Activated naive CD8-positive, alpha-beta T cell (primary cell): ENCODE measurements at regions not wholly inside any gene's neighbourhood (a gene's known extent, or its start where the extent isn't known, plus 50 kb on each side); places are given as distances from the start of the nearest gene placed in this dataset.

Experiments
- H3K27ac Mint-ChIP-seq: one replicate; pipeline ENCODE4 v1.8.0; 2021; ENCODE audit warnings: mixed read lengths
- H3K27me3 Mint-ChIP-seq: one replicate; pipeline ENCODE4 v1.8.0; 2021; ENCODE audit warnings: mixed read lengths
- H3K36me3 Mint-ChIP-seq: one replicate; pipeline ENCODE4 v1.8.0; 2021; ENCODE audit warnings: mixed read lengths
- H3K4me1 Mint-ChIP-seq: one replicate; pipeline ENCODE4 v1.8.0; 2021; ENCODE audit warnings: low read depth, mixed read lengths
- H3K4me3 Mint-ChIP-seq: one replicate; pipeline ENCODE4 v1.8.0; 2021; ENCODE audit warnings: mild to moderate bottlenecking, mixed read lengths
- H3K9me3 Mint-ChIP-seq: one replicate; pipeline ENCODE4 v1.8.0; 2021; ENCODE audit warnings: low read depth, mixed read lengths

- no peaks in the 10 kb centered on the region for H3K36me3 Mint-ChIP-seq
- H3K4me3 Mint-ChIP-seq = no peak overlapping the region
- peaks cover 42% of the 10 kb centered on the region for H3K4me1 Mint-ChIP-seq
- H3K27ac Mint-ChIP-seq = no peak overlapping the region
- H3K27me3 Mint-ChIP-seq = no peaks in the 10 kb centered on the region
- no peaks in the 10 kb centered on the region for H3K9me3 Mint-ChIP-seq
Measured at GRCh38 chr15:99507504-99508310, 58.1 kb upstream of the MEF2A start.

GRCh38 chr15:99508311-99508645 lies 57.5 kb upstream of the MEF2A start:
- Mint-ChIP-seq H3K4me1 (peaks cover 44% of the 10 kb centered on the region), H3K4me3 (no peak overlapping the region)

GRCh38 chr15:99508852-99509251 lies 56.9 kb upstream of the MEF2A start:
- peaks cover 1% of the 10 kb centered on the region for H3K36me3 Mint-ChIP-seq
- H3K9me3 Mint-ChIP-seq = no peaks in the 10 kb centered on the region
- peaks cover 39% of the 10 kb centered on the region for H3K4me1 Mint-ChIP-seq
- no peak overlapping the region for H3K27ac Mint-ChIP-seq
- no peak overlapping the region for H3K4me3 Mint-ChIP-seq
- no peaks in the 10 kb centered on the region for H3K27me3 Mint-ChIP-seq

More at GRCh38 chr15:99508311-99508645, 57.5 kb upstream of the MEF2A start:
- Mint-ChIP-seq H3K9me3 (no peaks in the 10 kb centered on the region), H3K27ac (no peak overlapping the region), H3K36me3 (no peaks in the 10 kb centered on the region), H3K27me3 (no peaks in the 10 kb centered on the region)

GRCh38 chr15:99509686-99510461 lies 55.9 kb upstream of the MEF2A start:
- H3K9me3 Mint-ChIP-seq = peaks cover 4% of the 10 kb centered on the region
- no peak overlapping the region for H3K4me3 Mint-ChIP-seq
- peaks cover 31% of the 10 kb centered on the region for H3K4me1 Mint-ChIP-seq
- H3K27ac Mint-ChIP-seq = no peak overlapping the region
- H3K27me3 Mint-ChIP-seq = no peaks in the 10 kb centered on the region
- H3K36me3 Mint-ChIP-seq = peaks cover 4% of the 10 kb centered on the region

- Mint-ChIP-seq H3K36me3 (peaks cover 4% of the 10 kb centered on the region), H3K27me3 (no peaks in the 10 kb centered on the region), H3K4me3 (no peak overlapping the region), H3K27ac (no peak overlapping the region), H3K9me3 (peaks cover 4% of the 10 kb centered on the region), H3K4me1 (peaks cover 31% of the 10 kb centered on the region)
Measured at GRCh38 chr15:99511531-99511865, 54.3 kb upstream of the MEF2A start.

GRCh38 chr15:99511866-99512661 lies 53.7 kb upstream of the MEF2A start:
- no peaks in the 10 kb centered on the region for H3K27me3 Mint-ChIP-seq
- H3K36me3 Mint-ChIP-seq = peaks cover 4% of the 10 kb centered on the region
- H3K9me3 Mint-ChIP-seq = peaks cover 4% of the 10 kb centered on the region
- H3K4me1 Mint-ChIP-seq = peaks cover 31% of the 10 kb centered on the region
- H3K4me3 Mint-ChIP-seq = no peak overlapping the region
- no peak overlapping the region for H3K27ac Mint-ChIP-seq

GRCh38 chr15:99514306-99514705 lies 51.5 kb upstream of the MEF2A start:
- peaks cover 4% of the 10 kb centered on the region for H3K9me3 Mint-ChIP-seq
- H3K4me3 Mint-ChIP-seq = no peak overlapping the region
- H3K27ac Mint-ChIP-seq = no peak overlapping the region
- H3K36me3 Mint-ChIP-seq = peaks cover 4% of the 10 kb centered on the region
- H3K27me3 Mint-ChIP-seq = no peaks in the 10 kb centered on the region
- H3K4me1 Mint-ChIP-seq = peaks cover 28% of the 10 kb centered on the region
